ENCODE measurements at regions not wholly inside any gene's neighbourhood (a gene's known extent, or its start where the extent isn't known, plus 50 kb on each side); places are given as distances from the start of the nearest gene placed in this dataset.

DNA sequence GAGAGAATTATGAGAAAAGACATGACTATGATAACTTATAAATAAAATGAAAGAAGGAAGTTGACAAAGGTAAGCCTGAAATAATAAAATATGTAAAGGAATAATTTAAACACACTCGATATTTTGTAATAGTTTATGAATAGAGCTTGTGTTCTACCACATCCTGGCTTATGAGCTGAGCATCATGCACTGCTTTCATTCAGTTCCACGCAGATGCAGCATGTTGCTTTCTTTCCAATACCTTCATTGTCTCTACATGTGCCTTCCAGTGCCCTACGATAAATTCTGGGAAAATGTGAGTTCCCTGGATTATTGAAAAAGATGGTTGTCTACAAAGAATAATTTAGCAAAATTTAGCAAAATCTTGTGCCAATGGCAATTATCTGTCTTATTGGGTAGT, 398.9 kb upstream of the SEMA3C start:
- no peaks in the 10 kb centered on the region for H3K36me3 ChIP-seq (ENCODE audit: control insufficient read depth in 4 of 4, insufficient read depth in 3 of 4, low read depth in 1 of 4, low read length in 3 of 4)
- no peak overlapping the region for H3K9ac ChIP-seq (ENCODE audit: low read depth in 1 of 2, low read length in 2 of 2)
- H3K4me1 ChIP-seq (ENCODE audit: control insufficient read depth in 4 of 4, insufficient read depth in 4 of 4, low read length in 3 of 4), result no peaks in the 10 kb centered on the region
- 71% methylated on average over 3 of the region's 3 CpGs for WGBS
- no peak overlapping the region for H3K27ac ChIP-seq (ENCODE audit: low read depth in 1 of 2, low read length in 2 of 2)
- no peak for DNase-seq (ENCODE audit: low spot score)
- no peaks in the 10 kb centered on the region for H3K9me3 ChIP-seq (ENCODE audit: control insufficient read depth in 4 of 4, low read length in 3 of 4)
- peaks cover 0 to 2% (median 0%) of the 10 kb centered on the region in 4 donors for H3K27me3 ChIP-seq (ENCODE audit: control insufficient read depth in 4 of 4, insufficient read depth in 4 of 4, low read length in 3 of 4)
- TF ChIP-seq YY1 (IDR thresholded peaks at IDR 0.05) (no peak), HNF4A (conservative IDR thresholded peaks at IDR 0.05) (no peak), JUND (IDR thresholded peaks at IDR 0.05) (no peak), FOXA1 (IDR thresholded peaks at IDR 0.05) (no peak), FOXA2 (IDR thresholded peaks at IDR 0.05) (no peak), RXRA (IDR thresholded peaks at IDR 0.05) (no peak), RAD21 (IDR thresholded peaks at IDR 0.05) (no peak), EGR1 (IDR thresholded peaks at IDR 0.05; ENCODE audit: low read depth in 2 of 2) (no peak), REST (IDR thresholded peaks at IDR 0.05) (no peak), TAF1 (conservative IDR thresholded peaks at IDR 0.05) (no peak), CTCF (IDR thresholded peaks at IDR 0.05; ENCODE audit: low read depth, low read length, missing input control) (no peak)
- TF ChIP-seq, protein P1, sequence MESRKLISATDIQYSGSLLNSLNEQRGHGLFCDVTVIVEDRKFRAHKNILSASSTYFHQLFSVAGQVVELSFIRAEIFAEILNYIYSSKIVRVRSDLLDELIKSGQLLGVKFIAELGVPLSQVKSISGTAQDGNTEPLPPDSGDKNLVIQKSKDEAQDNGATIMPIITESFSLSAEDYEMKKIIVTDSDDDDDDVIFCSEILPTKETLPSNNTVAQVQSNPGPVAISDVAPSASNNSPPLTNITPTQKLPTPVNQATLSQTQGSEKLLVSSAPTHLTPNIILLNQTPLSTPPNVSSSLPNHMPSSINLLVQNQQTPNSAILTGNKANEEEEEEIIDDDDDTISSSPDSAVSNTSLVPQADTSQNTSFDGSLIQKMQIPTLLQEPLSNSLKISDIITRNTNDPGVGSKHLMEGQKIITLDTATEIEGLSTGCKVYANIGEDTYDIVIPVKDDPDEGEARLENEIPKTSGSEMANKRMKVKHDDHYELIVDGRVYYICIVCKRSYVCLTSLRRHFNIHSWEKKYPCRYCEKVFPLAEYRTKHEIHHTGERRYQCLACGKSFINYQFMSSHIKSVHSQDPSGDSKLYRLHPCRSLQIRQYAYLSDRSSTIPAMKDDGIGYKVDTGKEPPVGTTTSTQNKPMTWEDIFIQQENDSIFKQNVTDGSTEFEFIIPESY (IDR thresholded peaks at IDR 0.05), result no peak
- H3K4me3 ChIP-seq (ENCODE audit: low read depth in 1 of 3, low read length in 3 of 3), result no peak overlapping the region

DNA sequence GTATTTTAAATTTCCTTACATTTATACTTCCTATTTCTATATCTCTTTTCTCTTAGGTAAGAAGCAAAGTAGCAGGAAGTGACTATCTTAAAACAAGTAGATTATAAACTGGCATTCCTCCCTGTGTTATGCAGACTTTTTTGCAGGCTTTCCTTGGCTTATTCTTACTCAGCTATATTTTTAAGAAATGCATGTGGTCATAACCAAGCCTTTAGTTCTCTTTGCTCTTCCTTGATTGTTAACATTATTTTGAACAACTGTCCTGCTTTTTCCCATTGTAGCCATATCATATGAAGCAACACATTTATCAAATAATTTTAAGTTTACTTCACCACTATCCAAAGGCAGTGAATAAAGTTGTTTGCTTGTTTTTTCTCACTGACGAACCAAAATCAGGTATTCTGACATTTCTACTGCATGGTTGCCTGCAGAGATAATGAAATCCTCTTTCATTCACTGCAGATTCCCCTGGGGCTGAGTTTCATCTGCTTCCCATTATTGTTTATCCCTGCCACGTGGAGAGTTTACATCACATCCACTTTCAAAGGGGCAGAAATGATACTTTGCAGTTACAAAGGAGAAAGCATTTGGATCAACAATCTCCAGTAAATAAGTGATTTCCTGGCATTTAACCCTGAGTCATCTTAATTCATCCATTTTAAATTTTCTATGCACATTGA, 389.9 kb upstream of the SEMA3C start:
- Histone ChIP-seq H3K27me3 (ENCODE audit: control insufficient read depth in 4 of 4, insufficient read depth in 4 of 4, low read length in 3 of 4) (peaks cover 0 to 4% (median 0%) of the 10 kb centered on the region in 4 donors), H3K36me3 (ENCODE audit: control insufficient read depth in 4 of 4, insufficient read depth in 3 of 4, low read depth in 1 of 4, low read length in 3 of 4) (no peaks in the 10 kb centered on the region), H3K4me3 (ENCODE audit: low read depth in 1 of 3, low read length in 3 of 3) (no peak overlapping the region), H3K4me1 (ENCODE audit: control insufficient read depth in 4 of 4, insufficient read depth in 4 of 4, low read length in 3 of 4) (no peaks in the 10 kb centered on the region), H3K27ac (ENCODE audit: low read depth in 1 of 2, low read length in 2 of 2) (no peak overlapping the region), H3K9me3 (ENCODE audit: control insufficient read depth in 4 of 4, low read length in 3 of 4) (no peaks in the 10 kb centered on the region), H3K9ac (ENCODE audit: low read depth in 1 of 2, low read length in 2 of 2) (no peak overlapping the region)
- TF ChIP-seq FOXA1 (IDR thresholded peaks at IDR 0.05) (no peak), RAD21 (IDR thresholded peaks at IDR 0.05) (no peak), GABPA (IDR thresholded peaks at IDR 0.05 in 1 of 2, conservative IDR thresholded peaks at IDR 0.05 in 1 of 2) (no peak), TAF1 (conservative IDR thresholded peaks at IDR 0.05) (no peak), NR2F2 (IDR thresholded peaks at IDR 0.05) (no peak), HNF4G (IDR thresholded peaks at IDR 0.05) (no peak), JUND (IDR thresholded peaks at IDR 0.05) (no peak), YY1 (IDR thresholded peaks at IDR 0.05) (no peak), REST (IDR thresholded peaks at IDR 0.05) (no peak), HNF4A (conservative IDR thresholded peaks at IDR 0.05) (no peak), EGR1 (IDR thresholded peaks at IDR 0.05; ENCODE audit: low read depth in 2 of 2) (no peak)
- TF ChIP-seq, protein P1 (IDR thresholded peaks at IDR 0.05), result no peak
- DNase-seq (ENCODE audit: low spot score), result no peak
- WGBS, result 28% methylated on average over 2 of the region's 2 CpGs
